Kidney epithelial cell (primary cell): ENCODE measurements at regions not wholly inside any gene's neighbourhood (a gene's known extent, or its start where the extent isn't known, plus 50 kb on each side); places are given as distances from the start of the nearest gene placed in this dataset.

Experiments used
- DNase-seq: peaks from one replicate; pipeline ENCODE4 v3.0.0-alpha.2; 2010; ENCODE audit warnings: low read depth
- H3K27me3 ChIP-seq: 2 replicates; pipeline ENCODE4 v1.6.0; 2011; ENCODE audit warnings: low read length; ENCODE audit not compliant: control insufficient read depth, insufficient read depth
- H3K36me3 ChIP-seq: 2 replicates; pipeline ENCODE4 v1.5.1; 2011; ENCODE audit warnings: low read length; ENCODE audit not compliant: control insufficient read depth, insufficient read depth
- H3K4me3 ChIP-seq: 2 replicates; pipeline ENCODE4 v1.5.1; 2011; ENCODE audit warnings: low read depth, mild to moderate bottlenecking, control low read depth, low read length
- CTCF ChIP-seq: IDR thresholded peaks from 2 replicates; pipeline ENCODE4 v1.5.1; 2011; ENCODE audit warnings: mild to moderate bottlenecking, moderate library complexity, low read length, control low read depth, inconsistent platforms; ENCODE audit not compliant: insufficient read depth, poor library complexity, severe bottlenecking

- no peak for DNase-seq
- Histone ChIP-seq H3K4me3 (no peak overlapping the region), H3K36me3 (no peaks in the 10 kb centered on the region), H3K27me3 (no peaks in the 10 kb centered on the region)
- no peak for TF ChIP-seq CTCF
Measured at GRCh38 chr1:242712248-242712647, 187.8 kb upstream of the PLD5 start.

GRCh38 chr1:242710847-242711246 is 186.3 kb upstream of the PLD5 start:
- no peak for DNase-seq
- Histone ChIP-seq H3K36me3 (no peaks in the 10 kb centered on the region), H3K4me3 (no peak overlapping the region), H3K27me3 (no peaks in the 10 kb centered on the region)
- TF ChIP-seq CTCF, result no peak

- no peaks in the 10 kb centered on the region for H3K36me3 ChIP-seq
- no peak overlapping the region for H3K4me3 ChIP-seq
- DNase-seq, result no peak
- H3K27me3 ChIP-seq, result no peaks in the 10 kb centered on the region
- no peak for TF ChIP-seq CTCF
Measured at GRCh38 chr1:242710286-242710685, 185.8 kb upstream of the PLD5 start.

- no peaks in the 10 kb centered on the region for H3K36me3 ChIP-seq
- no peaks in the 10 kb centered on the region for H3K27me3 ChIP-seq
Measured at GRCh38 chr1:242703467-242703866, 179.0 kb upstream of the PLD5 start.

GRCh38 chr1:242692988-242693387 is 168.5 kb upstream of the PLD5 start:
- DNase-seq, result no peak
- no peak overlapping the region for H3K4me3 ChIP-seq
- no peaks in the 10 kb centered on the region for H3K36me3 ChIP-seq
- no peak for TF ChIP-seq CTCF
- H3K27me3 ChIP-seq, result no peaks in the 10 kb centered on the region

More at GRCh38 chr1:242703467-242703866, 179.0 kb upstream of the PLD5 start:
- DNase-seq, result no peak
- no peak for TF ChIP-seq CTCF
- H3K4me3 ChIP-seq, result no peak overlapping the region

GRCh38 chr1:242691610-242691945 is 167.1 kb upstream of the PLD5 start:
- TF ChIP-seq CTCF, result no peak
- Histone ChIP-seq H3K4me3 (no peak overlapping the region), H3K27me3 (no peaks in the 10 kb centered on the region), H3K36me3 (no peaks in the 10 kb centered on the region)
- DNase-seq, result no peak
